ENCODE measurements at regions not wholly inside any gene's neighbourhood (a gene's known extent, or its start where the extent isn't known, plus 50 kb on each side); places are given as distances from the start of the nearest gene placed in this dataset.
A peak's percentile ranks its signal among the peaks of the same experiment; 100 is the strongest.

GRCh38 chr3:182309120-182309519 is 484.2 kb upstream of the ATP11B start:
- no TSS peak for BruUV-seq (replicated peaks)
- intact Hi-C loops (cut with micrococcal nuclease; ENCODE audit: unreplicated experiment) = no loop called here
- Histone ChIP-seq H3K4me2 (no peak overlapping the region), H3K4me3 (no peak overlapping the region), H3K9me2 (ENCODE audit: insufficient read depth) (no peaks in the 10 kb centered on the region), H3K27ac (0 out of 2 replicates have a peak overlapping the region, but pooled peaks have one; percentile 3), H3F3A (ENCODE audit: insufficient read depth, low read depth) (no peaks in the 10 kb centered on the region), H4K20me1 (ENCODE audit: insufficient read depth) (no peaks in the 10 kb centered on the region), H3K79me2 (ENCODE audit: low read depth) (no peaks in the 10 kb centered on the region), H2AFZ (no peak overlapping the region), H3K4me1 (replicated peaks; ENCODE audit: insufficient read depth) (peaks cover 11% of the 10 kb centered on the region; the same call in 1 of the 2 replicates), H3K36me3 (ENCODE audit: low read depth) (no peaks in the 10 kb centered on the region), H3K9me3 (ENCODE audit: insufficient read depth, low read depth) (0 out of 2 replicates have a peak, but pooled peaks cover 6% of the 10 kb centered on the region), H3K27me3 (ENCODE audit: insufficient read depth, low read depth) (no peaks in the 10 kb centered on the region)
- CTCF ChIA-PET = no interaction called here
- peak in 1 of 2 experiments; percentile 71 for DNase-seq
- TF ChIP-seq EZH2 (IDR thresholded peaks at IDR 0.05; ENCODE audit: low read depth) = no peak
- TF ChIP-seq, protein P1, sequence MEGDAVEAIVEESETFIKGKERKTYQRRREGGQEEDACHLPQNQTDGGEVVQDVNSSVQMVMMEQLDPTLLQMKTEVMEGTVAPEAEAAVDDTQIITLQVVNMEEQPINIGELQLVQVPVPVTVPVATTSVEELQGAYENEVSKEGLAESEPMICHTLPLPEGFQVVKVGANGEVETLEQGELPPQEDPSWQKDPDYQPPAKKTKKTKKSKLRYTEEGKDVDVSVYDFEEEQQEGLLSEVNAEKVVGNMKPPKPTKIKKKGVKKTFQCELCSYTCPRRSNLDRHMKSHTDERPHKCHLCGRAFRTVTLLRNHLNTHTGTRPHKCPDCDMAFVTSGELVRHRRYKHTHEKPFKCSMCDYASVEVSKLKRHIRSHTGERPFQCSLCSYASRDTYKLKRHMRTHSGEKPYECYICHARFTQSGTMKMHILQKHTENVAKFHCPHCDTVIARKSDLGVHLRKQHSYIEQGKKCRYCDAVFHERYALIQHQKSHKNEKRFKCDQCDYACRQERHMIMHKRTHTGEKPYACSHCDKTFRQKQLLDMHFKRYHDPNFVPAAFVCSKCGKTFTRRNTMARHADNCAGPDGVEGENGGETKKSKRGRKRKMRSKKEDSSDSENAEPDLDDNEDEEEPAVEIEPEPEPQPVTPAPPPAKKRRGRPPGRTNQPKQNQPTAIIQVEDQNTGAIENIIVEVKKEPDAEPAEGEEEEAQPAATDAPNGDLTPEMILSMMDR (conservative IDR thresholded peaks at IDR 0.05) = no peak
- POLR2A ChIA-PET (ENCODE audit: unreplicated experiment) = no interaction called here

GRCh38 chr3:182315313-182315712 is 478.0 kb upstream of the ATP11B start:
- DNase-seq = no peak
- TF ChIP-seq EZH2 (IDR thresholded peaks at IDR 0.05; ENCODE audit: low read depth) = no peak
- TF ChIP-seq, protein P1 (conservative IDR thresholded peaks at IDR 0.05) = no peak
- Histone ChIP-seq H3K4me2 (no peak overlapping the region), H2AFZ (no peak overlapping the region), H3K9me3 (ENCODE audit: insufficient read depth, low read depth) (0 out of 2 replicates have a peak, but pooled peaks cover 16% of the 10 kb centered on the region), H3K9me2 (ENCODE audit: insufficient read depth) (no peaks in the 10 kb centered on the region), H3K27me3 (ENCODE audit: insufficient read depth, low read depth) (no peaks in the 10 kb centered on the region), H3K27ac (no peak overlapping the region), H3F3A (ENCODE audit: insufficient read depth, low read depth) (no peaks in the 10 kb centered on the region), H4K20me1 (ENCODE audit: insufficient read depth) (no peaks in the 10 kb centered on the region), H3K36me3 (ENCODE audit: low read depth) (no peaks in the 10 kb centered on the region), H3K4me1 (replicated peaks; ENCODE audit: insufficient read depth) (no peaks in the 10 kb centered on the region), H3K79me2 (ENCODE audit: low read depth) (no peaks in the 10 kb centered on the region), H3K4me3 (no peak overlapping the region)
- intact Hi-C loops (cut with micrococcal nuclease; ENCODE audit: unreplicated experiment) = no loop called here
- CTCF ChIA-PET = no interaction called here
- no TSS peak for BruUV-seq (replicated peaks)
- POLR2A ChIA-PET (ENCODE audit: unreplicated experiment) = no interaction called here

DNA sequence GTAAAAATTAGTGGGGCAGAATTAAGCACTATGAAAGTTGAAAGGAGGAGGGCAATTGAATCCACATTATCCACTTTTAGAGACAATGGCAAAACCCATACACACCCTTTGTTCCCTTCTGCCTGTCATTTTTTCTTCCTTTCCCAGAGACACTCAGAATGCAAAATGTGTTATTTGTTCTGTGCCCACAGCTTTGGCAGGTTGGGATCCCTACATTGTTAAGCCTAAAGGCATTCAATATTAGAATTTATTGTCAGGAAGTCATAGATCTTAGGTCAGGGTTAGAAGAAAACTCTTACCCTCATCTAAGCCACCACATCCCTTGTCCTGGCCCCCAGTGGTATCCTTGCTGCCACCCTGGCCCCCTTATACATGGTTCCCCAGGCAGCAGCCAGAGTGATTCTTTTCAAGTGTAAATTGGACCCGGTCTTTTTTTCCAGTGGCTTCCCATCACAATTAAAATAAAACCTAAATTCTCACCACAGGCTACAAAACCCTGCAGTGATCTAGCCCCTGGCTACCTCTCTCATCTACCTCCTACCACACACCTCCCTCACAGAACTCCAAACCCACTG is 470.1 kb upstream of the ATP11B start:
- H3F3A ChIP-seq (ENCODE audit: insufficient read depth, low read depth) = peaks cover 5% of the 10 kb centered on the region
- H3K79me2 ChIP-seq (ENCODE audit: low read depth) = no peaks in the 10 kb centered on the region
- no peak overlapping the region for H2AFZ ChIP-seq
- intact Hi-C loops (cut with micrococcal nuclease; ENCODE audit: unreplicated experiment) = no loop called here
- BruUV-seq (replicated peaks) = no TSS peak
- peaks cover 26% of the 10 kb centered on the region for H3K4me1 ChIP-seq (replicated peaks; ENCODE audit: insufficient read depth)
- H3K4me2 ChIP-seq = peak overlapping the region; percentile 34
- 0 out of 2 replicates have a peak, but pooled peaks cover 5% of the 10 kb centered on the region for H3K9me3 ChIP-seq (ENCODE audit: insufficient read depth, low read depth)
- peak overlapping the region; percentile 43 for H3K27ac ChIP-seq
- H3K27me3 ChIP-seq (ENCODE audit: insufficient read depth, low read depth) = no peaks in the 10 kb centered on the region
- TF ChIP-seq, protein P1 (conservative IDR thresholded peaks at IDR 0.05) = no peak
- no peaks in the 10 kb centered on the region for H4K20me1 ChIP-seq (ENCODE audit: insufficient read depth)
- H3K9me2 ChIP-seq (ENCODE audit: insufficient read depth) = no peaks in the 10 kb centered on the region
- no peak overlapping the region for H3K4me3 ChIP-seq
- H3K36me3 ChIP-seq (ENCODE audit: low read depth) = no peaks in the 10 kb centered on the region
- POLR2A ChIA-PET (ENCODE audit: unreplicated experiment) = no interaction called here
- DNase-seq = no peak
- CTCF ChIA-PET = no interaction called here

Data from PC-9 (cell line).